ENCODE measurements at regions not wholly inside any gene's neighbourhood (a gene's known extent, or its start where the extent isn't known, plus 50 kb on each side); places are given as distances from the start of the nearest gene placed in this dataset.

- peaks cover 0 to 1% of the 10 kb centered on the region in 2 donors for H3K9me3 ChIP-seq (replicated peaks in 1 of 2; ENCODE audit: control insufficient read depth in 2 of 2, insufficient read depth in 1 of 2, low read depth in 1 of 2, low read length in 2 of 2)
- no peak overlapping the region for H3K18ac ChIP-seq (ENCODE audit: low read length)
- no peaks in the 10 kb centered on the region for H3K79me1 ChIP-seq (ENCODE audit: low read depth, low read length)
- H2AK5ac ChIP-seq (ENCODE audit: low read depth, low read length): no peak overlapping the region
- H3K27me3 ChIP-seq (ENCODE audit: control insufficient read depth in 3 of 3, insufficient read depth in 3 of 3, low read depth in 1 of 3, low read length in 3 of 3): no peaks in the 10 kb centered on the region
- no peak overlapping the region for H2BK12ac ChIP-seq (ENCODE audit: low read length)
- no peak overlapping the region for H3K4me3 ChIP-seq (ENCODE audit: low read length in 2 of 2)
- no peak overlapping the region for H3K23ac ChIP-seq (ENCODE audit: low read depth, low read length, poor library complexity)
- no peak overlapping the region for H3K4ac ChIP-seq (ENCODE audit: low read length)
- H3K36me3 ChIP-seq (replicated peaks in 1 of 2; ENCODE audit: control insufficient read depth in 2 of 2, insufficient read depth in 2 of 2, low read length in 2 of 2): no peaks in the 10 kb centered on the region
- no peak overlapping the region for H3K27ac ChIP-seq (replicated peaks; ENCODE audit: low read length)
- H3K14ac ChIP-seq (ENCODE audit: low read length): no peak overlapping the region
- H2AFZ ChIP-seq (ENCODE audit: low read length): no peak overlapping the region
- H3K9ac ChIP-seq (ENCODE audit: low read depth, low read length, poor library complexity): no peak overlapping the region
- H2BK15ac ChIP-seq (ENCODE audit: low read length): no peak overlapping the region
- H2BK5ac ChIP-seq (ENCODE audit: low read length): no peak overlapping the region
- H4K8ac ChIP-seq (ENCODE audit: low read depth, low read length): no peak overlapping the region
- H3K4me2 ChIP-seq (ENCODE audit: insufficient read depth, low read length, poor library complexity, severe bottlenecking): no peak overlapping the region
- H4K91ac ChIP-seq (ENCODE audit: low read depth, low read length, poor library complexity): no peak overlapping the region
- H3K4me1 ChIP-seq (ENCODE audit: control insufficient read depth in 2 of 2, insufficient read depth in 1 of 2, low read depth in 1 of 2, low read length in 2 of 2): no peaks in the 10 kb centered on the region
- no peak for DNase-seq (ENCODE audit: low spot score)
- H2BK120ac ChIP-seq (ENCODE audit: low read depth, low read length): no peak overlapping the region
These were observed 361.2 kb upstream of the TARS1 start for GRCh38 chr5:33079548-33079947.

DNA sequence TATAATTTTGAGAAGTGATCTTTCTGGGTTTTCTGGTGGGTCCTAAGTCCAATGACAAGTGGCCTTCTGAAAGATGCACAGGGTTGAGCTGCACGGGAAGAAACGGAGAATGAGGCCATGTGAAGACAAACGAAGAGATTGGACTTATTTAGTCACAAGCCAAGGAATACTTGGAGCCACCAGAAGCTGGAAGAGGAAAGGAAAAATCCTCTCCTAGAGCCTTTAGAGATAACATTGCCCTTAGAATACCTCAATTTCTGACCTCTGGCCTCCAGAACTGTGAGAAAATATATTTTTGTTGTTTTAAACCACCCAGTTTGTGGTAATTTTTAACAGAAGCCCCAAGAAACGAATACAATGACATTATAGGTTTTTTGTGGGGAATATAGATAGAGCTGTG, 360.5 kb upstream of the TARS1 start:
- no peak overlapping the region for H2BK15ac ChIP-seq (ENCODE audit: low read length)
- no peaks in the 10 kb centered on the region for H3K4me1 ChIP-seq (ENCODE audit: control insufficient read depth in 2 of 2, insufficient read depth in 1 of 2, low read depth in 1 of 2, low read length in 2 of 2)
- H3K27me3 ChIP-seq (ENCODE audit: control insufficient read depth in 3 of 3, insufficient read depth in 3 of 3, low read depth in 1 of 3, low read length in 3 of 3): no peaks in the 10 kb centered on the region
- no peak overlapping the region for H4K8ac ChIP-seq (ENCODE audit: low read depth, low read length)
- H3K4me2 ChIP-seq (ENCODE audit: insufficient read depth, low read length, poor library complexity, severe bottlenecking): no peak overlapping the region
- H3K4me3 ChIP-seq (ENCODE audit: low read length in 2 of 2): no peak overlapping the region
- H2AFZ ChIP-seq (ENCODE audit: low read length): no peak overlapping the region
- no peak overlapping the region for H3K23ac ChIP-seq (ENCODE audit: low read depth, low read length, poor library complexity)
- no peak overlapping the region for H3K14ac ChIP-seq (ENCODE audit: low read length)
- H3K79me1 ChIP-seq (ENCODE audit: low read depth, low read length): no peaks in the 10 kb centered on the region
- H3K4ac ChIP-seq (ENCODE audit: low read length): no peak overlapping the region
- no peak overlapping the region for H2BK120ac ChIP-seq (ENCODE audit: low read depth, low read length)
- DNase-seq (ENCODE audit: low spot score): no peak
- H2BK5ac ChIP-seq (ENCODE audit: low read length): no peak overlapping the region
- WGBS, 2 donors (ENCODE audit: extremely low coverage in 2 of 2, insufficient read length in 2 of 2, insufficient replicate concordance in 1 of 2): no CpG with 5 or more reads among the region's 4 CpGs
- H3K9ac ChIP-seq (ENCODE audit: low read depth, low read length, poor library complexity): no peak overlapping the region
- no peaks in the 10 kb centered on the region for H3K36me3 ChIP-seq (replicated peaks in 1 of 2; ENCODE audit: control insufficient read depth in 2 of 2, insufficient read depth in 2 of 2, low read length in 2 of 2)
- H4K91ac ChIP-seq (ENCODE audit: low read depth, low read length, poor library complexity): no peak overlapping the region
- H3K18ac ChIP-seq (ENCODE audit: low read length): no peak overlapping the region
- no peak overlapping the region for H2BK12ac ChIP-seq (ENCODE audit: low read length)
- no peak overlapping the region for H2AK5ac ChIP-seq (ENCODE audit: low read depth, low read length)
- H3K9me3 ChIP-seq (replicated peaks in 1 of 2; ENCODE audit: control insufficient read depth in 2 of 2, insufficient read depth in 1 of 2, low read depth in 1 of 2, low read length in 2 of 2): peaks cover 0 to 1% of the 10 kb centered on the region in 2 donors
- H3K27ac ChIP-seq (replicated peaks; ENCODE audit: low read length): no peak overlapping the region

DNA sequence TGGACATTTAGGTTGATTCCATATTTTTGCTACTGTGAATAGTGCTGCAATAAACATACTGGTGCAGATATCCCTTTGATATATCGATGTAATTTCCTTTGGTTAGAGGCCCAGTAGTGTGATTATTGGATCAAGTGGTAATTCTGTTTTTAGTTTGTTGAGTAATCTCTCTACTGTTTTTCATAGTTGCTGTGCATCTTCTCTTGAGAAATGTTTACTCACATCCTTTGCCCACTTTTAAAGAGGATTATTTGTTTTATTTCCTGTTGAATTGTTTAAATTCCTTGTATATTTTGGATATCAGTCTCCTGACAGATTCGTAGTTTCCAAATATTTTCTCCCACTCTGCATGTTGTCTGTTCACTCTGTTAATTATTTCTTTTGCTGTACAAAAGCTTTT, 352.6 kb upstream of the TARS1 start:
- Histone ChIP-seq H4K91ac (ENCODE audit: low read depth, low read length, poor library complexity) (no peak overlapping the region), H3K4me1 (ENCODE audit: control insufficient read depth in 2 of 2, insufficient read depth in 1 of 2, low read depth in 1 of 2, low read length in 2 of 2) (no peaks in the 10 kb centered on the region), H2AFZ (ENCODE audit: low read length) (no peak overlapping the region), H3K79me1 (ENCODE audit: low read depth, low read length) (no peaks in the 10 kb centered on the region), H3K23ac (ENCODE audit: low read depth, low read length, poor library complexity) (no peak overlapping the region), H3K18ac (ENCODE audit: low read length) (no peak overlapping the region), H3K27me3 (ENCODE audit: control insufficient read depth in 3 of 3, insufficient read depth in 3 of 3, low read depth in 1 of 3, low read length in 3 of 3) (no peaks in the 10 kb centered on the region), H3K9ac (ENCODE audit: low read depth, low read length, poor library complexity) (no peak overlapping the region), H3K4me2 (ENCODE audit: insufficient read depth, low read length, poor library complexity, severe bottlenecking) (no peak overlapping the region), H2AK5ac (ENCODE audit: low read depth, low read length) (no peak overlapping the region), H3K9me3 (replicated peaks in 1 of 2; ENCODE audit: control insufficient read depth in 2 of 2, insufficient read depth in 1 of 2, low read depth in 1 of 2, low read length in 2 of 2) (no peaks in the 10 kb centered on the region), H2BK15ac (ENCODE audit: low read length) (no peak overlapping the region), H2BK5ac (ENCODE audit: low read length) (no peak overlapping the region), H3K4me3 (ENCODE audit: low read length in 2 of 2) (no peak overlapping the region), H4K8ac (ENCODE audit: low read depth, low read length) (no peak overlapping the region), H3K4ac (ENCODE audit: low read length) (no peak overlapping the region), H3K27ac (replicated peaks; ENCODE audit: low read length) (no peak overlapping the region), H2BK12ac (ENCODE audit: low read length) (no peak overlapping the region), H3K36me3 (replicated peaks in 1 of 2; ENCODE audit: control insufficient read depth in 2 of 2, insufficient read depth in 2 of 2, low read length in 2 of 2) (no peaks in the 10 kb centered on the region), H2BK120ac (ENCODE audit: low read depth, low read length) (no peak overlapping the region), H3K14ac (ENCODE audit: low read length) (no peak overlapping the region)
- WGBS, 2 donors (ENCODE audit: extremely low coverage in 2 of 2, insufficient read length in 2 of 2, insufficient replicate concordance in 1 of 2): no CpG with 5 or more reads among the region's 2 CpGs
- DNase-seq (ENCODE audit: low spot score): no peak

GRCh38 chr5:33091571-33092363, 349.0 kb upstream of the TARS1 start:
- Histone ChIP-seq H3K4me2 (ENCODE audit: insufficient read depth, low read length, poor library complexity, severe bottlenecking) (no peak overlapping the region), H3K4me3 (ENCODE audit: low read length in 2 of 2) (no peak overlapping the region), H4K91ac (ENCODE audit: low read depth, low read length, poor library complexity) (no peak overlapping the region), H2BK120ac (ENCODE audit: low read depth, low read length) (no peak overlapping the region), H3K79me1 (ENCODE audit: low read depth, low read length) (no peaks in the 10 kb centered on the region), H3K36me3 (replicated peaks in 1 of 2; ENCODE audit: control insufficient read depth in 2 of 2, insufficient read depth in 2 of 2, low read length in 2 of 2) (no peaks in the 10 kb centered on the region), H2BK5ac (ENCODE audit: low read length) (no peak overlapping the region), H3K23ac (ENCODE audit: low read depth, low read length, poor library complexity) (no peak overlapping the region), H2AK5ac (ENCODE audit: low read depth, low read length) (no peak overlapping the region), H3K4ac (ENCODE audit: low read length) (no peak overlapping the region), H4K8ac (ENCODE audit: low read depth, low read length) (no peak overlapping the region), H3K9me3 (replicated peaks in 1 of 2; ENCODE audit: control insufficient read depth in 2 of 2, insufficient read depth in 1 of 2, low read depth in 1 of 2, low read length in 2 of 2) (no peaks in the 10 kb centered on the region), H3K27ac (replicated peaks; ENCODE audit: low read length) (no peak overlapping the region), H3K9ac (ENCODE audit: low read depth, low read length, poor library complexity) (no peak overlapping the region), H2BK12ac (ENCODE audit: low read length) (no peak overlapping the region), H3K4me1 (ENCODE audit: control insufficient read depth in 2 of 2, insufficient read depth in 1 of 2, low read depth in 1 of 2, low read length in 2 of 2) (no peaks in the 10 kb centered on the region), H3K18ac (ENCODE audit: low read length) (no peak overlapping the region), H3K27me3 (ENCODE audit: control insufficient read depth in 3 of 3, insufficient read depth in 3 of 3, low read depth in 1 of 3, low read length in 3 of 3) (no peaks in the 10 kb centered on the region), H3K14ac (ENCODE audit: low read length) (no peak overlapping the region), H2AFZ (ENCODE audit: low read length) (no peak overlapping the region), H2BK15ac (ENCODE audit: low read length) (no peak overlapping the region)
- DNase-seq (ENCODE audit: low spot score): no peak
